H1 (cell line): ENCODE measurements at regions not wholly inside any gene's neighbourhood (a gene's known extent, or its start where the extent isn't known, plus 50 kb on each side); places are given as distances from the start of the nearest gene placed in this dataset.

Source experiments
- CTCF ChIA-PET: fragments of 300-600 bp; sonication (Branson Sonifier 250); formaldehyde crosslinking; loops from one replicate; lab custom pipeline; 2021; ENCODE audit not compliant: partially characterized antibody; lab: Charles Lee
- POLR2A ChIA-PET: fragments of 300-600 bp; sonication (Branson Sonifier 250); formaldehyde crosslinking; loops from one replicate; lab custom pipeline; 2021; ENCODE audit warnings: inconsistent platforms; ENCODE audit not compliant: partially characterized antibody; lab: Charles Lee
- DNase-seq, 2 experiments: peaks; one replicate each; pipeline versions ENCODE4 v3.0.0 to v3.0.0-alpha.2; 2010 to 2022; ENCODE audit warnings: low spot score in 2 of 2, low read depth in 1 of 2, mixed read lengths in 1 of 2
- FAIRE-seq: peaks from 2 replicates; lab custom pipeline; 2011; peaks lifted over from hg19 to GRCh38; lab: Jason Lieb, UNC
- H2AFZ ChIP-seq: 2 replicates; pipeline ENCODE4 v1.8.1; 2012; ENCODE audit warnings: low read length, inconsistent platforms
- H2AK5ac ChIP-seq: 2 replicates; pipeline ENCODE4 v1.6.1; 2013; ENCODE audit warnings: low read depth, low read length
- H2BK120ac ChIP-seq: replicated peaks from 2 replicates; pipeline ENCODE3; 2013; ENCODE audit warnings: low read depth, low read length, inconsistent platforms
- H2BK12ac ChIP-seq: 2 replicates; pipeline ENCODE4 v1.6.1; 2013; ENCODE audit warnings: low read depth, low read length
- H2BK15ac ChIP-seq: 2 replicates; pipeline ENCODE4 v1.6.1; 2013; ENCODE audit warnings: low read length
- H2BK20ac ChIP-seq: 2 replicates; pipeline ENCODE4 v1.6.1; 2013; ENCODE audit warnings: low read length
- H2BK5ac ChIP-seq: 2 replicates; pipeline ENCODE4 v1.6.1; 2013; ENCODE audit warnings: low read depth, low read length
- H3K14ac ChIP-seq: 2 replicates; pipeline ENCODE4 v1.6.1; 2013; ENCODE audit warnings: inconsistent platforms; ENCODE audit not compliant: insufficient read length
- H3K18ac ChIP-seq: 2 replicates; pipeline ENCODE4 v1.6.1; 2013; ENCODE audit warnings: low read length; ENCODE audit errors: extremely low read depth
- H3K23ac ChIP-seq: 2 replicates; pipeline ENCODE4 v1.6.1; 2013; ENCODE audit warnings: inconsistent platforms; ENCODE audit not compliant: insufficient read length
- H3K23me2 ChIP-seq: 2 replicates; pipeline ENCODE4 v1.6.1; 2013; ENCODE audit warnings: low read depth, low read length
- H3K27ac ChIP-seq: 2 replicates; pipeline ENCODE4 v1.6.1; 2011; ENCODE audit warnings: low read depth, low read length, inconsistent platforms
- H3K27me3 ChIP-seq, 4 experiments: replicated peaks in 1 of 4; 1 replicate in 1 of 4; 2 replicates in 3 of 4; pipeline versions ENCODE4 v1.6.1 to v1.8.1; 2011 to 2013; ENCODE audit warnings: low read length in 3 of 4, mild to moderate bottlenecking in 3 of 4, inconsistent platforms in 2 of 4, mixed read lengths in 2 of 4, moderate library complexity in 1 of 4; ENCODE audit not compliant: control insufficient read depth in 3 of 4, insufficient read depth in 3 of 4; ENCODE audit errors: extremely low read depth in 1 of 4
- H3K36me3 ChIP-seq, 4 experiments: 2 replicates each; pipeline versions ENCODE4 v1.6.1 to v1.8.1; 2011 to 2013; ENCODE audit warnings: mild to moderate bottlenecking in 4 of 4, low read length in 3 of 4, moderate library complexity in 2 of 4, control low read depth in 1 of 4, inconsistent platforms in 1 of 4; ENCODE audit not compliant: insufficient read depth in 4 of 4, control insufficient read depth in 2 of 4
- H3K4ac ChIP-seq: replicated peaks from 2 replicates; pipeline ENCODE3; 2013; ENCODE audit warnings: low read length, low read depth, mixed read lengths, inconsistent platforms; ENCODE audit not compliant: insufficient read length
- H3K4me1 ChIP-seq, 4 experiments: replicated peaks in 1 of 4; 1 replicate in 1 of 4; 2 replicates in 3 of 4; pipeline versions ENCODE4 v1.6.1 to v1.8.1; 2011 to 2013; ENCODE audit warnings: low read length in 3 of 4, inconsistent platforms in 2 of 4, mixed read lengths in 1 of 4; ENCODE audit not compliant: insufficient read depth in 4 of 4, control insufficient read depth in 3 of 4
- H3K4me2 ChIP-seq, 2 experiments: 2 replicates each; pipeline versions ENCODE4 v1.6.1 to v1.8.1; 2011 to 2013; ENCODE audit warnings: low read depth in 2 of 2, low read length in 2 of 2, control low read depth in 1 of 2, inconsistent platforms in 1 of 2, mild to moderate bottlenecking in 1 of 2; ENCODE audit not compliant: insufficient read depth in 1 of 2
- H3K4me3 ChIP-seq, 4 experiments: fragments of 200-600, 300-600 bp in 1 of 4; sonication (generic), shearing (Covaris generic), sonication (Bioruptor Twin) in 1 of 4; 2 replicates each; pipeline versions ENCODE4 v1.5.1 to v1.8.1; 2011 to 2016; ENCODE audit warnings: low read length in 4 of 4, low read depth in 3 of 4, control low read depth in 2 of 4, inconsistent platforms in 2 of 4, mild to moderate bottlenecking in 2 of 4, mixed read lengths in 1 of 4, moderate library complexity in 1 of 4; ENCODE audit not compliant: insufficient read depth in 2 of 4; ENCODE audit errors: extremely low read depth in 1 of 4
- H3K56ac ChIP-seq: replicated peaks from 2 replicates; pipeline ENCODE3; 2013; ENCODE audit warnings: low read depth, mild to moderate bottlenecking, mixed read lengths, low read length, inconsistent platforms; ENCODE audit not compliant: insufficient read length
- H3K79me1 ChIP-seq: 2 replicates; pipeline ENCODE4 v1.6.1; 2013; ENCODE audit warnings: low read depth, low read length, control low read depth
- H3K79me2 ChIP-seq, 2 experiments: 2 replicates each; pipeline versions ENCODE4 v1.6.1 to v1.8.1; 2012 to 2013; ENCODE audit warnings: low read length in 2 of 2, mild to moderate bottlenecking in 2 of 2, inconsistent platforms in 1 of 2; ENCODE audit not compliant: insufficient read depth in 2 of 2, control insufficient read depth in 1 of 2
- H3K9ac ChIP-seq, 4 experiments: replicated peaks in 1 of 4; 1 replicate in 1 of 4; 2 replicates in 3 of 4; pipeline versions ENCODE4 v1.6.1 to v1.8.1; 2011 to 2013; ENCODE audit warnings: low read depth in 3 of 4, low read length in 3 of 4, control low read depth in 2 of 4, mild to moderate bottlenecking in 2 of 4, moderate library complexity in 2 of 4, inconsistent platforms in 1 of 4; ENCODE audit errors: extremely low read depth in 1 of 4
- H3K9me3 ChIP-seq, 2 experiments: 2 replicates each; pipeline versions ENCODE4 v1.6.1 to v1.8.1; 2012 to 2013; ENCODE audit warnings: mild to moderate bottlenecking in 2 of 2, moderate library complexity in 2 of 2, control low read depth in 1 of 2, inconsistent platforms in 1 of 2, low read depth in 1 of 2, low read length in 1 of 2, mixed read lengths in 1 of 2; ENCODE audit not compliant: insufficient read depth in 2 of 2
- H4K20me1 ChIP-seq, 2 experiments: replicated peaks in 1 of 2; 2 replicates each; pipeline versions ENCODE3 to v1.8.1; 2011 to 2013; ENCODE audit warnings: inconsistent platforms in 2 of 2, low read length in 2 of 2, mild to moderate bottlenecking in 1 of 2; ENCODE audit not compliant: insufficient read depth in 2 of 2, control insufficient read depth in 1 of 2
- H4K5ac ChIP-seq: 2 replicates; pipeline ENCODE4 v1.6.1; 2013; ENCODE audit warnings: low read length, low read depth, mixed read lengths, inconsistent platforms; ENCODE audit not compliant: insufficient read length
- H4K8ac ChIP-seq: 2 replicates; pipeline ENCODE4 v1.8.0; 2013; ENCODE audit warnings: mild to moderate bottlenecking, moderate library complexity, low read length, inconsistent platforms; ENCODE audit not compliant: insufficient read depth; ENCODE audit errors: extremely low read depth
- H4K91ac ChIP-seq: replicated peaks from 2 replicates; pipeline ENCODE3; 2013; ENCODE audit warnings: low read length, mixed read lengths, inconsistent platforms; ENCODE audit not compliant: insufficient read length
- ASH2L ChIP-seq: fragments of 200-600, 300-600 bp; sonication (generic); IDR thresholded peaks from one replicate; pipeline ENCODE4 v1.7.1; 2017; ENCODE audit warnings: low read length
- ATF3 ChIP-seq: IDR thresholded peaks from 2 replicates; pipeline ENCODE4 v1.6.1; 2011; ENCODE audit warnings: low read depth, mild to moderate bottlenecking, low read length; ENCODE audit not compliant: insufficient read depth
- CHD1 ChIP-seq: IDR thresholded peaks from 2 replicates; pipeline ENCODE4 v1.6.1; 2012; ENCODE audit warnings: low read depth, low read length, improper control_type of control experiment
- GTF2F1 ChIP-seq: IDR thresholded peaks from 2 replicates; pipeline ENCODE4 v1.6.1; 2012; ENCODE audit warnings: low read depth, low read length, improper control_type of control experiment, borderline replicate concordance
- HDAC2 ChIP-seq, 2 experiments: fragments of 300-600 bp in 1 of 2; sonication (generic) in 1 of 2; IDR thresholded peaks; 2 replicates each; pipeline ENCODE4 v1.6.1; 2011 to 2012; ENCODE audit warnings: low read depth in 2 of 2, low read length in 2 of 2, mild to moderate bottlenecking in 2 of 2, moderate library complexity in 2 of 2, borderline replicate concordance in 1 of 2, inconsistent platforms in 1 of 2
- HDAC6 ChIP-seq: IDR thresholded peaks from one replicate; pipeline ENCODE4 v1.7.1; 2012; ENCODE audit warnings: low read depth, mild to moderate bottlenecking, inconsistent platforms, low read length, moderate library complexity
- POU5F1 ChIP-seq: IDR thresholded peaks from 2 replicates; pipeline ENCODE4 v1.6.1; 2011; ENCODE audit warnings: low read depth, mild to moderate bottlenecking, low read length, moderate library complexity
- RXRA ChIP-seq: IDR thresholded peaks from 2 replicates; pipeline ENCODE4 v1.6.1; 2011; ENCODE audit warnings: low read depth, mild to moderate bottlenecking, low read length, moderate library complexity; ENCODE audit not compliant: insufficient read depth
- SAP30 ChIP-seq: fragments of 300-600 bp; sonication (generic); IDR thresholded peaks from 2 replicates; pipeline ENCODE4 v1.7.1; 2012; ENCODE audit warnings: low read length, moderate library complexity, mild to moderate bottlenecking, inconsistent platforms; ENCODE audit not compliant: insufficient read depth, insufficient replicate concordance
- SIN3A ChIP-seq, 2 experiments: IDR thresholded peaks in 1 of 2; conservative IDR thresholded peaks in 1 of 2; 2 replicates each; pipeline ENCODE4 v1.6.1; 2011 to 2012; ENCODE audit warnings: low read length in 2 of 2, improper control_type of control experiment in 1 of 2, low read depth in 1 of 2, mild to moderate bottlenecking in 1 of 2
- SIX5 ChIP-seq: IDR thresholded peaks from 2 replicates; pipeline ENCODE4 v1.6.1; 2011; ENCODE audit warnings: mild to moderate bottlenecking, low read depth, low read length
- SP1 ChIP-seq: IDR thresholded peaks from 2 replicates; pipeline ENCODE4 v1.6.1; 2011; ENCODE audit warnings: low read depth, low read length
- SP4 ChIP-seq: IDR thresholded peaks from 2 replicates; pipeline ENCODE4 v1.6.1; 2012; ENCODE audit warnings: low read length, inconsistent platforms
- TAF1 ChIP-seq: IDR thresholded peaks from 2 replicates; pipeline ENCODE4 v1.6.1; 2011; ENCODE audit warnings: mild to moderate bottlenecking, low read depth, low read length
- TBP ChIP-seq: IDR thresholded peaks from 2 replicates; pipeline ENCODE4 v1.6.1; 2011; ENCODE audit warnings: low read depth, low read length, improper control_type of control experiment
- WGBS, 2 experiments: shearing (Covaris generic) in 1 of 2; methylation state at CpG; one replicate each; pipeline versions ENCODE4 v1.1.6 to v1.1.7; 2013 to 2015; ENCODE audit warnings: low lambda C conversion rate in 2 of 2, mixed read lengths in 2 of 2, inconsistent platforms in 1 of 2, low coverage in 1 of 2, missing lambda C conversion rate in 1 of 2; ENCODE audit not compliant: insufficient replicate concordance in 2 of 2, insufficient coverage in 1 of 2, insufficient read length in 1 of 2; ENCODE audit errors: extremely low coverage in 1 of 2, missing lambda C conversion rate in 1 of 2; 5-methylcytosine and 5-hydroxymethylcytosine counted together

DNA sequence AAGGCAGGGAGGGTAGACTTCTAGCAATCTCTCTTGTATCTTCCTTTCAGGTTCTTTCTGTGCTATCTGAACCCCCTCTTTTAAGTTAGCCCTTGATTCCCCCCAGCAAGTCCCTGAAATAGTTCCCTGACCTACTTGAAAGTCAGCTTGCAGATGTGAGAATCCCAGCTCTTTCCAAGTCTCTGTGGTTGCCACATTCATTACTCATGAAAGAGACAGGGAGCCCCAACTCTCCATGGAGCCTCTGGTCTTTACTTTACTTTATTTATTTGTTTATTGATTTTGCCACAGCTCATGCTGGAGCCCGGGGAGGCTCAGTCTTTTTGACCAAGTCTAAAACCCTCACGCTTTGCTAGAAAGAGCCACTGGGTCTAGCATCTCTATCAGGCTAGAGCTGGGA lies 193.6 kb upstream of the FAR2 start:
- H3K27me3 ChIP-seq = no peaks in the 10 kb centered on the region
- no peaks in the 10 kb centered on the region; a peak in 1 of 7 replicates for H3K4me1 ChIP-seq
- TF ChIP-seq SIN3A (conservative IDR thresholded peaks at IDR 0.05 in 1 of 2, IDR thresholded peaks at IDR 0.05 in 1 of 2; ENCODE audit: low read depth in 1 of 2, low read length in 2 of 2) (no peak), SAP30 (no peak), POU5F1 (no peak), SIX5 (no peak), SP1 (no peak), HDAC2 (IDR thresholded peaks at IDR 0.05; ENCODE audit: borderline replicate concordance in 1 of 2, low read depth in 2 of 2, low read length in 2 of 2) (no peak), ASH2L (no peak), SP4 (no peak), GTF2F1 (no peak), ATF3 (no peak), RXRA (no peak), CHD1 (no peak), HDAC6 (no peak), TBP (no peak), TAF1 (no peak)

More for the DNA sequence above, 193.6 kb upstream of the FAR2 start:
- Histone ChIP-seq H2BK5ac (no peak overlapping the region), H4K20me1 (no peaks in the 10 kb centered on the region), H3K9me3 (no peaks in the 10 kb centered on the region), H3K36me3 (no peaks in the 10 kb centered on the region), H2BK20ac (no peak overlapping the region), H3K56ac (no peak overlapping the region), H3K4me3 (no peak overlapping the region), H4K8ac (no peak overlapping the region), H3K14ac (no peak overlapping the region), H3K79me2 (no peaks in the 10 kb centered on the region), H4K5ac (no peak overlapping the region), H3K4ac (no peak overlapping the region), H3K27ac (no peak overlapping the region), H2AK5ac (no peak overlapping the region), H2BK12ac (no peak overlapping the region), H3K4me2 (no peak overlapping the region; a peak in 1 of 4 replicates), H3K18ac (no peak overlapping the region), H4K91ac (no peak overlapping the region), H3K23ac (no peak overlapping the region), H3K23me2 (no peaks in the 10 kb centered on the region), H2BK15ac (no peak overlapping the region), H2BK120ac (no peak overlapping the region), H3K9ac (no peak overlapping the region), H3K79me1 (no peaks in the 10 kb centered on the region), H2AFZ (peak overlapping the region; percentile 51; the same call in 1 of the 2 replicates)
- FAIRE-seq (no peak), DNase-seq (no peak)
- CTCF ChIA-PET = interaction anchor here (0.5 kb wide), 1 partner anchor 1047 kb away, joined by 3 read pairs; no protein-coding TSS in a partner anchor
- WGBS, 2 experiments = 91% methylated on average over 2 of the region's 2 CpGs; no CpG with 5 or more reads in 1 of the 2 experiments
- POLR2A ChIA-PET = no interaction called here
